BLaER1 (cell line): ENCODE measurements at regions not wholly inside any gene's neighbourhood (a gene's known extent, or its start where the extent isn't known, plus 50 kb on each side); places are given as distances from the start of the nearest gene placed in this dataset.

ENCODE experiments used
- H3K27ac ChIP-seq: shearing (Covaris generic); formaldehyde crosslinking; 2 replicates; pipeline ENCODE4 v1.8.1; 2022
- H3K27me3 ChIP-seq: shearing (Covaris generic); formaldehyde crosslinking; 2 replicates; pipeline ENCODE4 v1.8.1; 2022
- H3K36me3 ChIP-seq: shearing (Covaris generic); formaldehyde crosslinking; 2 replicates; pipeline ENCODE4 v1.8.1; 2022
- H3K4me1 ChIP-seq: shearing (Covaris generic); formaldehyde crosslinking; 2 replicates; pipeline ENCODE4 v1.8.1; 2022
- H3K4me2 ChIP-seq: shearing (Covaris generic); formaldehyde crosslinking; 2 replicates; pipeline ENCODE4 v1.8.1; 2022
- H3K4me3 ChIP-seq: shearing (Covaris generic); formaldehyde crosslinking; 2 replicates; pipeline ENCODE4 v1.8.1; 2022
- H3K9ac ChIP-seq: shearing (Covaris generic); formaldehyde crosslinking; 2 replicates; pipeline ENCODE4 v1.8.1; 2022
- H3K9me3 ChIP-seq: shearing (Covaris generic); formaldehyde crosslinking; 2 replicates; pipeline ENCODE4 v1.8.1; 2022
- H4K20me1 ChIP-seq: shearing (Covaris generic); formaldehyde crosslinking; 2 replicates; pipeline ENCODE4 v1.8.1; 2022
- Cebpa-rat ChIP-seq: shearing (Covaris generic); IDR thresholded peaks from 2 replicates; pipeline ENCODE4 v1.8.1; 2022

DNA sequence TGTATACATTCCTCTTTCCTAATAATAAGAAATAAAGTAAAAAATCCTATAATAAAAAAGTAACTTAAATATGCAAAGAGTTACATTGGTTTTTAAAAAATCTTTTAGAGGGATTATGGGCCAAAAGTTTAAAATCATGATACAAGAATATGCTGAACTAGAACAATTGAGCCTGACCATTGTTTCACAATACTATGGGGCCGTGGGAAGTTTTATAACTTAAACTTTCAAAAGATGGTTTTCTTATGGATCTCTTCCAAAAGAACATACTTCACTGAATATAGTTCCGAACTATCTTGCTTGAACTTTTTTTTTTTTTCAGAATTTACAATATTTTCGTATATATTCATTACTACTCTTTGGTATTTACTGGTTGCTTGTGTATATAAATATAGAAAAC is 97.6 kb downstream of the NFKBIZ start:
- no peaks in the 10 kb centered on the region for H3K36me3 ChIP-seq
- H3K4me1 ChIP-seq, result peaks cover 20% of the 10 kb centered on the region
- no peak overlapping the region for H3K27ac ChIP-seq
- H4K20me1 ChIP-seq, result no peaks in the 10 kb centered on the region
- no peak for TF ChIP-seq Cebpa-rat
- no peak overlapping the region for H3K4me2 ChIP-seq
- no peak overlapping the region for H3K9ac ChIP-seq
- no peak overlapping the region for H3K4me3 ChIP-seq
- H3K9me3 ChIP-seq, result peaks cover 11% of the 10 kb centered on the region; the same call in 1 of the 2 replicates
- no peaks in the 10 kb centered on the region for H3K27me3 ChIP-seq

DNA sequence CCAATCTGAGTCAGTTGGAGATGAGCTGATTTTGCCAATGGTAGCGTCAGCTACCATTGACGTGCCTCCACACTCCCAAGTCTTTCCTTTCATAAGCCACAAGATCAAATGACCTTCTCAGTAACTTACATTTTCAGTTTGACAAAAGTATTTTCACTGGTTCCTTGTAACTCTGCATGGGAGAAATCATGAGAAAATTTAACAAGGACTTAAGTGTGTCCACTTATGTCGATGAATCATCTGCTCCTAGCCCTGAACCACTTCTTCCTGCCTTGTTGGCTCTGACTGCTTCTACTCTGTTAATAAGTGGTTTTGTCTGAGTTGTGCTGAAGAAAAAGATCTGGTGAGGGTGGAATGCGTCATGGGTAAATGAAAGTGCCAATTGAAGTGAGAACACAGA is 101.2 kb downstream of the NFKBIZ start:
- Histone ChIP-seq H3K27ac (no peak overlapping the region), H3K4me2 (no peak overlapping the region)

DNA sequence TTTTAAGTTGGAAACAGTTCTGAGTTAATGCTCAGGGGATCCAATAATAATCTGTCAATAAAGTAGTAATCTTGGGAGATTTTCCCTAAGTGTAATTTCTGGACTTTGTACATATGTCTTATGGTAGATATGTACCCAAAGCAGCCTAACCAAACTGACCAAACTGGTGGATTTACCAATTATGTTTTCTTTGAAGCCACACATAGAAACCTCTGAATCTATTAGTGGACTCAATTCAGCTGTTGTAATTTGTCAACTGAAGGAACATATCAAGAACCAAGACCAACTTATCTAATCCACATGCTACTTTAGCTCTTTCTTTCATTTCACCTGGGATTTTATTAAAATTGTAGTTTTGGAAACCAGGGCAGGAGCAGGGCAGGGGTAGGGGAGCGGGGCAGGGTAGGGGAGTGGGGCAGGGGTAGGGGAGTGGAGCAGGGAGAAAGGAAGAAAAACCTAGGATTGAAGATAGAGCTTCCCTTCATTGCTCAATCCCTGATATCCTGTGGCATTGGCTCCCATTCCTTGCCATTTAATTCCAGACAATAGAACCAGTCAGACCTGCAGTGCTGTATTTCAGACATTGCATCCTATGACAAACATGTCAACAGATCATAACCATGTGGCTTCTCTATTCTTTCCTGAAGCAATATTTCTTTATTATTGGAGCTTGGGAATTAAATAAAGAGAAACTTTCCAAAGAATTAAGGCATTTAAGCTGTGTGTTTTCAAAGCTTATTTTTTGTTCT is 101.8 kb downstream of the NFKBIZ start:
- no peak overlapping the region for H3K4me2 ChIP-seq
- no peak overlapping the region for H3K27ac ChIP-seq
- peaks cover 18% of the 10 kb centered on the region; the same call in 1 of the 2 replicates for H3K9me3 ChIP-seq
- no peak for TF ChIP-seq Cebpa-rat
- H3K36me3 ChIP-seq, result no peaks in the 10 kb centered on the region
- H3K9ac ChIP-seq, result no peak overlapping the region
- H4K20me1 ChIP-seq, result no peaks in the 10 kb centered on the region
- H3K4me1 ChIP-seq, result peaks cover 15% of the 10 kb centered on the region
- H3K27me3 ChIP-seq, result no peaks in the 10 kb centered on the region
- no peak overlapping the region for H3K4me3 ChIP-seq

More for the DNA sequence above, 101.2 kb downstream of the NFKBIZ start:
- Histone ChIP-seq H4K20me1 (no peaks in the 10 kb centered on the region), H3K27me3 (no peaks in the 10 kb centered on the region), H3K9me3 (peaks cover 18% of the 10 kb centered on the region; the same call in 1 of the 2 replicates), H3K4me3 (no peak overlapping the region), H3K4me1 (peaks cover 18% of the 10 kb centered on the region), H3K9ac (no peak overlapping the region), H3K36me3 (no peaks in the 10 kb centered on the region)
- no peak for TF ChIP-seq Cebpa-rat

DNA sequence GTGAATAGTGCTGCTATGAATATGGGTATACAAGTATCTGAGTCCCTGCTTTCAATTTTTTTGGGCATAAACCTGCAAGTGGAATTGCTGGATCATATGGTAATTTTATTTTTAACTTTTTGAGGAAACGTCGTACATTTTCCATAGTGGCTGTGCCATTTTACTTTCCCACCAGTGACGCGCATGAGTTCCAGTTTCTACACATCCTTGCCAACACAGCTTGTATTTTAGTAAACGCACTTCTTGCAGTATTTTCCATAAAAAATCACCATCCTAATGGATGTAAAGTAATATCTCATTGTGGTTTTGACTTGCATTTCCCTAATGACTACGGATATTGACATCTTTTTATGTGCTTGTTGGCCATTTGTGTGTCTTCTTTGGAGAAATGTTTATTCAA is 105.0 kb downstream of the NFKBIZ start:
- Histone ChIP-seq H3K27ac (peak overlapping the region; percentile 3; the same call in 1 of the 2 replicates), H3K4me2 (peak overlapping the region; percentile 45), H3K4me3 (no peak overlapping the region), H3K9me3 (0 out of 2 replicates have a peak, but pooled peaks cover 10% of the 10 kb centered on the region), H3K36me3 (no peaks in the 10 kb centered on the region), H4K20me1 (no peaks in the 10 kb centered on the region), H3K4me1 (peaks cover 15% of the 10 kb centered on the region), H3K9ac (no peak overlapping the region), H3K27me3 (no peaks in the 10 kb centered on the region)
- TF ChIP-seq Cebpa-rat, result no peak

DNA sequence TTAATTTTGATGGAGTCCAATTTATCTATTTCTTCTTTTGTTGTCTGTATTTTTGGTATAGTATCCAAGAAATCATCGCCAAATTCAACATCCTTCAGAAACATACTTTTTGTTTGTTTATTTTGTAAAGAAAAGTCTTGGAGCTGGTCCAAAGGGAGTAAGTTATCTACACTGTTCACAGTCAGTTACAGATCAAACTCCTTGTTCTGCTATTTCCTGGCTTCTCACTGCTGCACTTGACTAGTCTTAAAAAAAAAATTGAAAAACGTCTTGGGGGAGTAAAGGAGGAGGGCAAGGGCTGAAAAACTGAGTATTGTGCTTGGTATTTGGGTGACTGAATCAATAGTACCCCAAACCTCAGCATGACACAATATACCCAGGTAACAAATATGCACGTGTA is 105.6 kb downstream of the NFKBIZ start:
- Histone ChIP-seq H3K36me3 (no peaks in the 10 kb centered on the region), H3K9ac (no peak overlapping the region), H3K4me3 (no peak overlapping the region), H3K4me1 (peaks cover 15% of the 10 kb centered on the region), H4K20me1 (no peaks in the 10 kb centered on the region), H3K27me3 (no peaks in the 10 kb centered on the region), H3K9me3 (0 out of 2 replicates have a peak, but pooled peaks cover 7% of the 10 kb centered on the region), H3K27ac (peak overlapping the region; percentile 3), H3K4me2 (peak overlapping the region; percentile 45)
- no peak for TF ChIP-seq Cebpa-rat

DNA sequence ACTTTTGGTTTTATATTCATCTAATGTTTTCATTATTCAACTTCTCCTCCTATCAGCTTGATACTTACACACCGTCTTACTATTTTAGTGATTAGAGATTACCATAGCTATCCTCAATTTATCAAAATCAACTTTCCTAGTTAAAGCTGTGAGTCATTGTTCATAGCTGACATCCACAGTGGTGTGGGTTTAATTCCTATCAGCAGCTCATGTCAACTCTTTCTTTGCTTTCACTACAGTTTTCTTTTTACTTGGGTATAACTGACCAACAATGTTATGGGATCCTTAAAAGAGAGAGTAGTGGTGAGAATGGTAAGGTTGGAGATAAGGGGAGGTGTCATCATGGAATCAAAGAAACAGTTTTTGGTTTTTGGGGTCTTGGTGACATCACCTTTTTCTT is 112.7 kb downstream of the NFKBIZ start:
- Histone ChIP-seq H3K4me1 (no peaks in the 10 kb centered on the region), H3K4me3 (no peak overlapping the region), H3K9me3 (no peaks in the 10 kb centered on the region), H3K4me2 (no peak overlapping the region), H3K36me3 (no peaks in the 10 kb centered on the region), H4K20me1 (no peaks in the 10 kb centered on the region), H3K9ac (no peak overlapping the region), H3K27me3 (no peaks in the 10 kb centered on the region), H3K27ac (no peak overlapping the region)
- no peak for TF ChIP-seq Cebpa-rat

DNA sequence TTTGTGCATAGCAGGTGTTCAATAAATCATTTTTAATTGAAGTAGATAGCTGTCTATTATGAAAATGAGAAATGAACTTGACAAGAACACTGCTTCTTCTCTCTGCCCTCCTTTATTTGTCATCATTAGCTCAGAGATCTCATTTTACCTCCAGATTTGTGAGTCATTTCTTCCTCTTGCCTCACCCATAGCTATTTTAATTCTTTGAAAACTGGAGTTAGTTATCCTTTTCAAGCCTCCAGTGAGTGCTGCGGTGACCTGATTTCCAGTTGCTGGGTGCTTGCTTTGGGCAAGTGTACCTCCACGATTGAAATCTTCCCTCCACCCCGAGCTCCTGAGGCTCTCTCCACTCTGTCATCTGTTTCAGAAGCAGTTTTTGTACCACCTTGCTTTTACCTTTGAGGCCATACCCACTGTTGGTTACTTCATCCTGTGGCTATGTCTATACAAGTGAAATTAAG is 114.6 kb downstream of the NFKBIZ start:
- H3K27ac ChIP-seq, result no peak overlapping the region
- no peak overlapping the region for H3K9ac ChIP-seq
- H4K20me1 ChIP-seq, result no peaks in the 10 kb centered on the region
- no peaks in the 10 kb centered on the region for H3K27me3 ChIP-seq
- no peaks in the 10 kb centered on the region for H3K36me3 ChIP-seq
- no peaks in the 10 kb centered on the region for H3K4me1 ChIP-seq
- H3K4me3 ChIP-seq, result no peak overlapping the region
- H3K9me3 ChIP-seq, result no peaks in the 10 kb centered on the region
- no peak overlapping the region for H3K4me2 ChIP-seq
- TF ChIP-seq Cebpa-rat, result no peak

DNA sequence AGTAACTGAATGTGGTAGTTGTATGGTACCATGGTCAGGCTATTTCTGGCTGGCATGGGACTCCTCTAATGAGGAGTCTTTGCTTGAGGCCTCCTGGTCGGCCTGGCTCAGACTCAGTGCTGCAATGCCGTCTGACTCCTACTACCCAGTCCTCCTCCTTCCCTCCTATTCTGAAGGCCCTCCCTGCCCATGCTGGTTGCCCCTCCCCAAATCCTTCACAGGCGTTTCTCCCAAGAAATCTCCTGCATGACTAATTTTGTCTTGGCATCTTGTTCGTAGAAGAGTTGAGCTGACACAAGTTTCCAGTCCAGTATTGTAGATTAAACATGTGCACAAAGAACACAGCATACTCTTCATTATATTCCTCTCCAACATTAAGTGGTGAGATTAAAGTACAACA is 115.5 kb downstream of the NFKBIZ start:
- H3K9me3 ChIP-seq, result no peaks in the 10 kb centered on the region
- no peak overlapping the region for H3K9ac ChIP-seq
- no peaks in the 10 kb centered on the region for H3K4me1 ChIP-seq
- TF ChIP-seq Cebpa-rat, result no peak
- no peak overlapping the region for H3K27ac ChIP-seq
- H4K20me1 ChIP-seq, result no peaks in the 10 kb centered on the region
- H3K27me3 ChIP-seq, result no peaks in the 10 kb centered on the region
- no peak overlapping the region for H3K4me2 ChIP-seq
- H3K4me3 ChIP-seq, result no peak overlapping the region
- H3K36me3 ChIP-seq, result no peaks in the 10 kb centered on the region

DNA sequence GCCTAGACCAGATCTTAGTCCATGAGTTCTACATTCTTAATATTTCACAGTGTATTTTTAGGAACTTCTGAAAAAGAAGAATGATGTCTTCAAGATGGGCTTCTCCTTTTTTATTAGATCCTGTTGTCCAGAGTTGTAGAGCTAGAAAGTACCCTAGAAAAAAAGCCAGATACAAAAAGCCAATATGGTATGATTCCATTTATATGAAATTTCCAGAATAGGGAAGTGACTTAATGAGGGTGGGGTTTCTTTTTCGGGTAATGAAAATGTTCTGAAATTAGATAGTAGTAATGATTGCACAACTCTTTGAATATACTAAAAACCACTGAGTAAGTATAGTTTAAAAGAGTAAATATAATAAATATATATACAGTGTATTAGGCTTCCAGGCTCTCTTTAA is 116.9 kb downstream of the NFKBIZ start:
- Histone ChIP-seq H3K4me2 (no peak overlapping the region), H3K4me1 (no peaks in the 10 kb centered on the region), H3K36me3 (no peaks in the 10 kb centered on the region), H3K9me3 (peaks cover 11% of the 10 kb centered on the region; the same call in 1 of the 2 replicates), H3K27ac (no peak overlapping the region), H3K9ac (no peak overlapping the region), H3K4me3 (no peak overlapping the region), H4K20me1 (no peaks in the 10 kb centered on the region), H3K27me3 (no peaks in the 10 kb centered on the region)
- TF ChIP-seq Cebpa-rat, result no peak

DNA sequence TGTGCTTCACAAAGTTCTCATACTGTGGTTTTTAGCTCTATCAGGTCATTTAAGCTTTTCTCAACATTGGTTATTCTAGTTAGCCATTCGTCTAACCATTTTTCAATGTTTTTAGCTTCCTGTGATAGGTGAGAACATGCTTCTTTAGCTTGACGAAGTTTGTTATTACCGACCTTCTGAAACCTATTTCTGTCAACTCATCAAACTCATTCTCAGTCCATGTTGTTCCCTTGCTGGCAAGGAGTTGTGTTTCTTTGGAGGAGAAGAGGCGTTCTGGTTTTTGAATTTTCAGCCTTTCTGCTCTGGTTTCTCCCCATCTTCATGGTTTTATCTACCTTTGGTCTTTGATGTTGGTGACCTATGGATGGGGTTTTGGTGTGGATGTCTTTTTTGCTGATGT is 120.9 kb downstream of the NFKBIZ start:
- Histone ChIP-seq H3K4me3 (no peak overlapping the region), H3K9ac (no peak overlapping the region), H3K36me3 (no peaks in the 10 kb centered on the region), H3K9me3 (peaks cover 13% of the 10 kb centered on the region; the same call in 1 of the 2 replicates), H3K27ac (no peak overlapping the region), H3K27me3 (no peaks in the 10 kb centered on the region), H4K20me1 (no peaks in the 10 kb centered on the region), H3K4me2 (no peak overlapping the region), H3K4me1 (no peaks in the 10 kb centered on the region)
- TF ChIP-seq Cebpa-rat, result no peak
